A549 (cell line): ENCODE measurements at regions not wholly inside any gene's neighbourhood (a gene's known extent, or its start where the extent isn't known, plus 50 kb on each side); places are given as distances from the start of the nearest gene placed in this dataset.

Experiments
- CHD2 ChIP-seq: fragments of 150-350 bp; IDR thresholded peaks from 2 replicates; pipeline ENCODE4 v1.6.1; 2014; ENCODE audit warnings: low read length; ENCODE audit not compliant: partially characterized antibody
- CHD4 ChIP-seq: fragments of 200-600 bp; sonication (generic); IDR thresholded peaks from 2 replicates; pipeline ENCODE4 v1.6.1; 2016; ENCODE audit warnings: antibody characterized with exemption, mild to moderate bottlenecking, borderline replicate concordance
- EP300 ChIP-seq, 2 experiments: fragments of >200 bp; sonication (Bioruptor Twin); formaldehyde crosslinking; IDR thresholded peaks; 2 replicates in 1 of 2; 3 replicates in 1 of 2; pipeline ENCODE4 v1.6.1; 2016 to 2017
- FOSL2 ChIP-seq, 2 experiments: fragments of 450-650 bp in 1 of 2; fragments of >200 bp in 1 of 2; sonication (Bioruptor Twin) in 1 of 2; formaldehyde crosslinking; IDR thresholded peaks; 2 replicates each; pipeline versions ENCODE4 v1.5.0 to v1.6.1; 2016 to 2020; ENCODE audit warnings: mild to moderate bottlenecking in 1 of 2, moderate library complexity in 1 of 2
- HOXA7 ChIP-seq: fragments of 250-450 bp; sonication (Bioruptor Pico); IDR thresholded peaks from 2 replicates; pipeline ENCODE4 v1.5.0; 2020; ENCODE audit warnings: mild to moderate bottlenecking, moderate library complexity
- KDM5A ChIP-seq: fragments of 200-600 bp; sonication (generic); IDR thresholded peaks from 2 replicates; pipeline ENCODE4 v1.6.1; 2016; ENCODE audit warnings: antibody characterized with exemption, mild to moderate bottlenecking
- MAFK ChIP-seq: fragments of 450-650 bp; IDR thresholded peaks from 2 replicates; pipeline ENCODE4 v1.6.1; 2014; ENCODE audit not compliant: partially characterized antibody
- POLR2A ChIP-seq: IDR thresholded peaks from 2 replicates; pipeline ENCODE4 v1.6.1; 2012; ENCODE audit warnings: mild to moderate bottlenecking, low read length
- RFX5 ChIP-seq: fragments of 450-650 bp; IDR thresholded peaks from 2 replicates; pipeline ENCODE4 v1.7.1; 2014; ENCODE audit warnings: antibody characterized with exemption, mild to moderate bottlenecking, moderate library complexity
- SMC3 ChIP-seq: fragments of >200 bp; sonication (Bioruptor Twin); formaldehyde crosslinking; IDR thresholded peaks from 3 replicates; pipeline ENCODE4 v1.6.1; 2018; ENCODE audit warnings: inconsistent platforms
- ZNF302 ChIP-seq: fragments of 250-450 bp; sonication (Bioruptor Pico); IDR thresholded peaks from 2 replicates; pipeline ENCODE4 v1.9.0; 2021; ENCODE audit warnings: inconsistent platforms, mild to moderate bottlenecking, moderate library complexity
- TF ChIP-seq, protein P1 (sequence below): fragments of >200 bp; sonication (Bioruptor Twin); formaldehyde crosslinking; IDR thresholded peaks from 3 replicates; pipeline ENCODE4 v1.5.1; 2016
- TF ChIP-seq, protein P2 (sequence below): fragments of 200-600 bp; sonication (generic); IDR thresholded peaks from 2 replicates; pipeline ENCODE4 v1.6.1; 2016; ENCODE audit warnings: antibody characterized with exemption, mild to moderate bottlenecking, moderate library complexity

DNA sequence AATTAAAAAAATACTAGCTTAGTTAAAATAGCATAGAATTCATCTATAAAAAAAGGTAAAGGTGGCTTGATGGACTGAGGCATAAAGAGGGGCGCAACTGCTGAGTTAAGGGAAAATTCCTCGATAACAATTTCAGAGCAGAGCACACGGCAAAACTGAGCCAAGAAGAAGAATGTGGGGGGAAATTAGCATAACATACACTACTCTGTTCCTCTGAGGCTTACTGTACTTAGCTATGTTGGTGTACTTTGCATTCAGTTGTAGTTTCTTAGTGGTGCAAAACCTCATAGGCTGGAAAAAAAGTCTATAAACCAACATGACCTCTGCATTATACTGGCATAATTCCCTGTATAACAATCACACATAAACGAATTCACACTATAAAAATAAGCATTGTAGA, 357.9 kb upstream of the LRRC3B start:
- TF ChIP-seq, protein P1, sequence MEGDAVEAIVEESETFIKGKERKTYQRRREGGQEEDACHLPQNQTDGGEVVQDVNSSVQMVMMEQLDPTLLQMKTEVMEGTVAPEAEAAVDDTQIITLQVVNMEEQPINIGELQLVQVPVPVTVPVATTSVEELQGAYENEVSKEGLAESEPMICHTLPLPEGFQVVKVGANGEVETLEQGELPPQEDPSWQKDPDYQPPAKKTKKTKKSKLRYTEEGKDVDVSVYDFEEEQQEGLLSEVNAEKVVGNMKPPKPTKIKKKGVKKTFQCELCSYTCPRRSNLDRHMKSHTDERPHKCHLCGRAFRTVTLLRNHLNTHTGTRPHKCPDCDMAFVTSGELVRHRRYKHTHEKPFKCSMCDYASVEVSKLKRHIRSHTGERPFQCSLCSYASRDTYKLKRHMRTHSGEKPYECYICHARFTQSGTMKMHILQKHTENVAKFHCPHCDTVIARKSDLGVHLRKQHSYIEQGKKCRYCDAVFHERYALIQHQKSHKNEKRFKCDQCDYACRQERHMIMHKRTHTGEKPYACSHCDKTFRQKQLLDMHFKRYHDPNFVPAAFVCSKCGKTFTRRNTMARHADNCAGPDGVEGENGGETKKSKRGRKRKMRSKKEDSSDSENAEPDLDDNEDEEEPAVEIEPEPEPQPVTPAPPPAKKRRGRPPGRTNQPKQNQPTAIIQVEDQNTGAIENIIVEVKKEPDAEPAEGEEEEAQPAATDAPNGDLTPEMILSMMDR: no peak
- TF ChIP-seq CHD4 (no peak), MAFK (no peak), CHD2 (no peak), POLR2A (no peak), ZNF302 (CRISPR knock-in tag) (no peak), KDM5A (no peak), EP300 (IDR thresholded peaks at IDR 0.05) (no peak), FOSL2 (IDR thresholded peaks at IDR 0.05) (no peak), FOSL2 (CRISPR knock-in tag; IDR thresholded peaks at IDR 0.05) (no peak), HOXA7 (CRISPR knock-in tag) (no peak), RFX5 (no peak), SMC3 (no peak)
- TF ChIP-seq, protein P2, sequence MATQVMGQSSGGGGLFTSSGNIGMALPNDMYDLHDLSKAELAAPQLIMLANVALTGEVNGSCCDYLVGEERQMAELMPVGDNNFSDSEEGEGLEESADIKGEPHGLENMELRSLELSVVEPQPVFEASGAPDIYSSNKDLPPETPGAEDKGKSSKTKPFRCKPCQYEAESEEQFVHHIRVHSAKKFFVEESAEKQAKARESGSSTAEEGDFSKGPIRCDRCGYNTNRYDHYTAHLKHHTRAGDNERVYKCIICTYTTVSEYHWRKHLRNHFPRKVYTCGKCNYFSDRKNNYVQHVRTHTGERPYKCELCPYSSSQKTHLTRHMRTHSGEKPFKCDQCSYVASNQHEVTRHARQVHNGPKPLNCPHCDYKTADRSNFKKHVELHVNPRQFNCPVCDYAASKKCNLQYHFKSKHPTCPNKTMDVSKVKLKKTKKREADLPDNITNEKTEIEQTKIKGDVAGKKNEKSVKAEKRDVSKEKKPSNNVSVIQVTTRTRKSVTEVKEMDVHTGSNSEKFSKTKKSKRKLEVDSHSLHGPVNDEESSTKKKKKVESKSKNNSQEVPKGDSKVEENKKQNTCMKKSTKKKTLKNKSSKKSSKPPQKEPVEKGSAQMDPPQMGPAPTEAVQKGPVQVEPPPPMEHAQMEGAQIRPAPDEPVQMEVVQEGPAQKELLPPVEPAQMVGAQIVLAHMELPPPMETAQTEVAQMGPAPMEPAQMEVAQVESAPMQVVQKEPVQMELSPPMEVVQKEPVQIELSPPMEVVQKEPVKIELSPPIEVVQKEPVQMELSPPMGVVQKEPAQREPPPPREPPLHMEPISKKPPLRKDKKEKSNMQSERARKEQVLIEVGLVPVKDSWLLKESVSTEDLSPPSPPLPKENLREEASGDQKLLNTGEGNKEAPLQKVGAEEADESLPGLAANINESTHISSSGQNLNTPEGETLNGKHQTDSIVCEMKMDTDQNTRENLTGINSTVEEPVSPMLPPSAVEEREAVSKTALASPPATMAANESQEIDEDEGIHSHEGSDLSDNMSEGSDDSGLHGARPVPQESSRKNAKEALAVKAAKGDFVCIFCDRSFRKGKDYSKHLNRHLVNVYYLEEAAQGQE: no peak
